Heart right ventricle (tissue), 16 donors: ENCODE measurements at regions not wholly inside any gene's neighbourhood (a gene's known extent, or its start where the extent isn't known, plus 50 kb on each side); places are given as distances from the start of the nearest gene placed in this dataset.
"Not testable (repeated sequence)": the region's sequence is repeated elsewhere in the genome, so short reads cannot be mapped to it uniquely, and the experiment has no call there.

ENCODE experiments used
- ATAC-seq, 8 donors: fragments of 200-7000 bp; cut with Tn5 transposase; one replicate each; pipeline ENCODE4 v1.9.1; 2020; ENCODE audit warnings: mild to moderate bottlenecking in 8 of 8, moderate library complexity in 8 of 8, moderate number of reproducible peaks in 1 of 8
- DNase-seq, 2 donors: peaks; one replicate each; pipeline ENCODE4 v3.0.0-alpha.2; 2020
- H3K27ac ChIP-seq, 10 donors: fragments of 200-600 bp; sonication (generic) in 2 of 10; one replicate each; pipeline versions ENCODE4 v1.5.0 to v1.8.0; 2020 to 2022; ENCODE audit warnings: mild to moderate bottlenecking in 3 of 10
- H3K27me3 ChIP-seq, 7 donors: fragments of 200-600 bp; one replicate each; pipeline ENCODE4 v1.8.0; 2021 to 2022; ENCODE audit warnings: mild to moderate bottlenecking in 2 of 7
- H3K36me3 ChIP-seq, 9 donors: fragments of 200-600 bp; sonication (generic) in 1 of 9; one replicate each; pipeline versions ENCODE4 v1.5.0 to v1.8.0; 2020 to 2022; ENCODE audit warnings: mild to moderate bottlenecking in 2 of 9
- H3K4me1 ChIP-seq, 9 donors: fragments of 200-600 bp; sonication (generic) in 1 of 9; one replicate each; pipeline versions ENCODE4 v1.5.0 to v1.8.0; 2020 to 2022; ENCODE audit warnings: mild to moderate bottlenecking in 4 of 9
- H3K4me3 ChIP-seq, 10 donors: fragments of 200-600 bp; sonication (generic) in 2 of 10; one replicate each; pipeline versions ENCODE4 v1.5.0 to v1.8.0; 2020 to 2022; ENCODE audit warnings: mild to moderate bottlenecking in 7 of 10, moderate library complexity in 2 of 10
- H3K9me3 ChIP-seq, 11 donors: fragments of 200-600 bp in 10 of 11; sonication (generic) in 2 of 11; one replicate each; pipeline versions ENCODE4 v1.5.0 to v1.8.0; 2013 to 2022; ENCODE audit warnings: mild to moderate bottlenecking in 2 of 11, control low read depth in 1 of 11, moderate library complexity in 1 of 11
- CTCF ChIP-seq, 9 donors: fragments of 200-600 bp; sonication (generic) in 2 of 9; IDR thresholded peaks; one replicate each; pipeline versions ENCODE4 v1.5.0 to v1.8.0; 2021 to 2022; ENCODE audit warnings: antibody characterized with exemption in 9 of 9, mild to moderate bottlenecking in 5 of 9, moderate library complexity in 1 of 9
- WGBS, 2 donors: extraction: QIAGEN DNeasy Blood & Tissue Kit; methylation state at CpG; one replicate each; pipeline ENCODE4 v1.1.7; 2013; ENCODE audit warnings: inconsistent platforms in 1 of 2; 5-methylcytosine and 5-hydroxymethylcytosine counted together
- intact Hi-C, 10 donors: fragments of 100-400 bp; cut with DNase I; formaldehyde crosslinking; loops; one replicate each; pipeline versions ENCODE4 v1.11.1 to v1.14.2; 2022
- donor health status: Arrhythmogenic right ventricular cardiomyopathy.
- donor health status: ischemic (EF 13 %, LVEDD 7.1; RV severe dilation, severe dysfunction).
- donor health status: healthy with polysubstance abuse.
- donor health status: DM: no; HTN: yes; CAD: no.
- donor health status: DM: no; HTN: no; CAD: no.
- donor health status: ischemic (EF 25% LVEDD 6.9; RV normal size, moderate dysfunction).
- donor health status: ischemic (EF 25% LVEDD 5.7; RV mildly dilated, moderate dysfunction).
- donor health status: healthy.
- donor health status: DM: yes; HTN: yes; CAD: no.
- donor health status: Ischemic cardiomyopathy.
- donor health status: ischemic (EF 35%, LVEDD 5.7; RV mildly dilated, moderate dysfunction).
- donor health status: nonischemic (EF 11% LVEDD 7.7; RV severe dilation, severe dysfunction).
- donor health status: DM: yes; HTN: yes; CAD: no.
- donor health status: PGD.
- donor health status: ischemic (EF 29% LVEDD 5.4; RV normal size, mild dysfunction).
- donor health status: nonischemic (EF 23%, LVEDD 6.1; RV moderate dilation, normal function).

- intact Hi-C loops: no loop called here
- Histone ChIP-seq H3K4me1 (no peaks in the 10 kb centered on the region), H3K36me3 (no peaks in the 10 kb centered on the region), H3K9me3 (no peaks in the 10 kb centered on the region), H3K27me3 (no peaks in the 10 kb centered on the region), H3K4me3 (no peak overlapping the region), H3K27ac (no peak overlapping the region)
- DNase-seq (no peak), ATAC-seq (no peak)
- no peak for TF ChIP-seq CTCF (IDR thresholded peaks at IDR 0.05)
- WGBS, 2 donors: 31 to 60% methylated on average over 2 of the region's 2 CpGs
Observed at GRCh38 chr13:46468570-46469463, 81.8 kb upstream of the RUBCNL start.

DNA sequence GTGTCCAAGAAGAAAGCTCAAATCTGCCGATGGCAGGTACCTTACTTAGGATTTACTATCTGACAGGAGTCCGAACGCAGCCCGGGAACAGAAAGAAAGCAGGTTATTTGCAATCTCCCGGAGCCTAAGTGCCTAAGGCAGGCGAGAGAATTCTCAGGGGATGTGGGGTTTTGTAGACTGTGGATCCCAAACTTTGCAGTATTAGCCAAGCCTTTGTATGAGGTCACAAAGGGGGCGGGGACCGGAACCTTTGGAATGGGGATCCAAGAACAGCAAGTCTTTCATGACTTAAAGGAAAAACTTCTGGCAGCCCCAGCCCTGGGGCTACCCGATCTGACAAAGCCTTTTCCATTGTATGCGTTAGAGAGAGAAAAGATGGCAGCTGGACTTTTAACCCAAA is 80.6 kb upstream of the RUBCNL start:
- DNase-seq, ATAC-seq, H3K4me3 ChIP-seq, H3K27ac ChIP-seq, H3K36me3 ChIP-seq, H3K4me1 ChIP-seq, H3K27me3 ChIP-seq, H3K9me3 ChIP-seq, intact Hi-C loops: not testable (repeated sequence)
- 71 to 75% methylated on average over 9 to 10 of the region's 10 CpGs for WGBS, 2 donors

- H3K4me1 ChIP-seq, ATAC-seq, H3K27me3 ChIP-seq, H3K4me3 ChIP-seq, H3K9me3 ChIP-seq, H3K36me3 ChIP-seq, intact Hi-C loops, H3K27ac ChIP-seq, DNase-seq: not testable (repeated sequence)
- 78 to 88% methylated on average over 7 of the region's 7 CpGs for WGBS, 2 donors
Observed at GRCh38 chr13:46466074-46466473, 79.0 kb upstream of the RUBCNL start.

DNA sequence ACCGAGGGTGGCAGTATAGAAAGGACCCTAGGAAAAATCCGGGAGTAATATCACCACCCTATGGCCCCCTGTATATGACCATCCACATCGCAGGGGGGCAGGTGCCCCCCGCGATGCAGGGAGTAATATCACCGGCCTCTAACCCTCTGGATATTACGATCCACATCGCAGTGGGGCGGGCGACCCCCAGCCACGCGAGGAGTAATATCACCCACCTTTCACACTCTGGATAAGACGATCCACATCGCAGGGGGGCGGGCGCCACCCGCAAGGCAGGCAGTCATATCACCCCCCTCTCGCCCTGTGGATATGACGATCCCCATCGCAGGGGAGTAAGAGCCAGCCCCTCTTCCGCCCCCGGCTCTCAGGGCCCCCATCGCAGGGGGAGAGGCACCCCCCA is 76.7 kb upstream of the RUBCNL start:
- Histone ChIP-seq H3K4me3 (no peak overlapping the region), H3K27me3 (peaks cover 0 to 4% (median 0%) of the 10 kb centered on the region in 7 donors), H3K9me3 (peaks cover 0 to 5% (median 0%) of the 10 kb centered on the region in 11 donors), H3K4me1 (no peaks in the 10 kb centered on the region), H3K36me3 (no peaks in the 10 kb centered on the region), H3K27ac (no peak overlapping the region)
- 88 to 90% methylated on average over 23 of the region's 23 CpGs for WGBS, 2 donors
- DNase-seq: no peak
- no peak for ATAC-seq
- TF ChIP-seq CTCF (IDR thresholded peaks at IDR 0.05): no peak
- intact Hi-C loops: no loop called here

DNA sequence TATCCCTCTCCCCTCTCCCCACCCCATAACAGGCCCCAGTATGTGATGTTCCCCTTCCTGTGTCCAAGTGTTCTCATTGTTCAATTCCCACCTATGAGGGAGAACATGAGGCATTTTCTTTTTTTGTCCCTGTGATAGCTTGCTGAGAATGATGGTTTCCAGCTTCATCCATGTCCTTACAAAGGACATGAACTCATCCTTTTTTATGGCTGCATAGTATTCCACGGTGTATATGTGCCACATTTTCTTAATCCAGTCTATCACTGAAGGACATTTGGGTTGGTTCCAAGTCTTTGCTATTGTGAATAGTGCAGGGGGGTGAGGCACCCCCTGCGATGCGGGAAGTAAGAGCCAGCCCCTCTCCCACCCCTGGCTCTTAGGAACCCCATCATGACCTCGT is 73.2 kb upstream of the RUBCNL start:
- H3K27ac ChIP-seq, H3K4me3 ChIP-seq, H3K4me1 ChIP-seq, H3K27me3 ChIP-seq, H3K9me3 ChIP-seq, DNase-seq, H3K36me3 ChIP-seq, intact Hi-C loops, ATAC-seq: not testable (repeated sequence)
- WGBS, 2 donors: 90 to 94% methylated on average over 4 of the region's 4 CpGs

- H3K4me3 ChIP-seq, ATAC-seq, H3K27ac ChIP-seq, H3K9me3 ChIP-seq, H3K36me3 ChIP-seq, intact Hi-C loops, H3K4me1 ChIP-seq, DNase-seq, H3K27me3 ChIP-seq: not testable (repeated sequence)
- 65 to 87% methylated on average over 1 of the region's 2 CpGs for WGBS, 2 donors
Observed at GRCh38 chr13:46457255-46457654, 70.2 kb upstream of the RUBCNL start.
